GM12878 (cell line): ENCODE measurements at regions not wholly inside any gene's neighbourhood (a gene's known extent, or its start where the extent isn't known, plus 50 kb on each side); places are given as distances from the start of the nearest gene placed in this dataset.

Source experiments
- ATAC-seq: fragments of 200-7000 bp; cut with Tn5 transposase; 3 replicates; pipeline ENCODE4 v1.9.1; 2020; ENCODE audit warnings: mild to moderate bottlenecking, moderate library complexity
- BruUV-seq: library from RNA; stranded (reverse); fragments of 400-500 nt; replicated peaks from 2 replicates; lab custom pipeline; 2021; lab: Mats Ljungman, UMichigan
- CTCF ChIA-PET: fragments of 300-600 bp; sonication (Branson Sonifier 250); formaldehyde crosslinking; extraction: SDS; loops from one replicate; lab custom pipeline; 2021; ENCODE audit warnings: inconsistent platforms; lab: Yijun Ruan, JAX
- POLR2A ChIA-PET: fragments of 350-600 bp; formaldehyde crosslinking; extraction: SDS; loops from one replicate; lab custom pipeline; 2021; ENCODE audit warnings: inconsistent platforms; lab: Charles Lee
- RAD21 ChIA-PET: fragments of 300-600 bp; sonication (Branson Sonifier 250); formaldehyde crosslinking; loops from one replicate; lab custom pipeline; 2023; ENCODE audit warnings: antibody characterized with exemption; ENCODE audit not compliant: unreplicated experiment; lab: Charles Lee
- SMC1A ChIA-PET: fragments of 300-600 bp; sonication (Branson Sonifier 250); formaldehyde crosslinking; loops from one replicate; lab custom pipeline; 2023; ENCODE audit not compliant: unreplicated experiment, uncharacterized antibody; lab: Charles Lee
- DNase-seq: peaks from one replicate; pipeline ENCODE4 v3.0.0-alpha.2; 2011; ENCODE audit warnings: low read depth, low spot score
- FAIRE-seq: peaks from 3 replicates; lab custom pipeline; 2011; peaks lifted over from hg19 to GRCh38; lab: Jason Lieb, UNC
- H2AFZ ChIP-seq: 2 replicates; pipeline ENCODE4 v1.6.0; 2011; ENCODE audit warnings: low read depth, low read length, control low read depth; ENCODE audit not compliant: control insufficient read depth
- H3K27ac ChIP-seq: 2 replicates; pipeline ENCODE4 v1.5.1; 2011; ENCODE audit warnings: control low read depth; ENCODE audit not compliant: control insufficient read depth, insufficient read depth
- H3K27me3 ChIP-seq, 2 experiments: replicated peaks in 1 of 2; 2 replicates each; pipeline versions ENCODE4 v1.6.0 to v1.6.1; 2011; ENCODE audit warnings: low read length in 1 of 2; ENCODE audit not compliant: control insufficient read depth in 2 of 2, insufficient read depth in 2 of 2
- H3K36me3 ChIP-seq, 2 experiments: 2 replicates each; pipeline ENCODE4 v1.5.1; 2011; ENCODE audit warnings: low read length in 1 of 2; ENCODE audit not compliant: control insufficient read depth in 2 of 2, insufficient read depth in 2 of 2
- H3K4me1 ChIP-seq: 2 replicates; pipeline ENCODE4 v1.6.1; 2011; ENCODE audit warnings: mild to moderate bottlenecking, low read length, moderate library complexity, mixed read lengths; ENCODE audit not compliant: control insufficient read depth, insufficient read depth
- H3K4me2 ChIP-seq: 2 replicates; pipeline ENCODE4 v1.6.0; 2011; ENCODE audit warnings: control low read depth; ENCODE audit not compliant: control insufficient read depth, insufficient read depth
- H3K4me3 ChIP-seq: fragments of 200-600 bp; sonication (generic); 2 replicates; pipeline ENCODE4 v1.5.1; 2016
- H3K79me2 ChIP-seq: 2 replicates; pipeline ENCODE4 v1.6.0; 2011; ENCODE audit warnings: low read length; ENCODE audit not compliant: control insufficient read depth, insufficient read depth
- H3K9ac ChIP-seq: 2 replicates; pipeline ENCODE4 v1.8.0; 2011; ENCODE audit warnings: low read length, control low read depth, mixed read lengths; ENCODE audit not compliant: control insufficient read depth, insufficient read depth
- H3K9me3 ChIP-seq: replicated peaks from 3 replicates; pipeline ENCODE4 v1.5.1; 2011; ENCODE audit warnings: mild to moderate bottlenecking, low read length; ENCODE audit not compliant: control insufficient read depth, insufficient read depth
- H4K20me1 ChIP-seq: 2 replicates; pipeline ENCODE4 v1.6.0; 2011; ENCODE audit not compliant: control insufficient read depth, insufficient read depth
- EP300 ChIP-seq, 2 experiments: fragments of 150-350 bp in 1 of 2; IDR thresholded peaks; 2 replicates each; pipeline ENCODE4 v1.6.1; 2011 to 2012; ENCODE audit warnings: low read depth in 2 of 2, low read length in 2 of 2, borderline replicate concordance in 1 of 2, improper control_type of control experiment in 1 of 2, inconsistent platforms in 1 of 2; ENCODE audit not compliant: control insufficient read depth in 1 of 2
- MEF2B ChIP-seq: fragments of 450-650 bp; IDR thresholded peaks from 2 replicates; pipeline ENCODE4 v1.6.1; 2018; ENCODE audit warnings: mild to moderate bottlenecking, moderate library complexity; ENCODE audit not compliant: partially characterized antibody, poor library complexity, severe bottlenecking
- YBX1 ChIP-seq: fragments of 450-650 bp; IDR thresholded peaks from 2 replicates; pipeline ENCODE4 v1.6.1; 2016; ENCODE audit warnings: antibody characterized with exemption
- WGBS: methylation state at CpG from one replicate; pipeline ENCODE4 v1.1.6; 2016; ENCODE audit warnings: low lambda C conversion rate; ENCODE audit not compliant: insufficient replicate concordance, insufficient coverage; ENCODE audit errors: missing lambda C conversion rate; 5-methylcytosine and 5-hydroxymethylcytosine counted together
- in situ Hi-C: fragments of 300-500 bp; cut with MboI; formaldehyde crosslinking; loops from 9 replicates; pipeline ENCODE4 v1.14.3; 2018; ENCODE audit warnings: mixed read lengths
- intact Hi-C: fragments of 100-400 bp; cut with micrococcal nuclease; formaldehyde crosslinking; loops from one replicate; pipeline ENCODE4 v1.14.2; 2022; ENCODE audit not compliant: unreplicated experiment
- TF ChIP-seq, protein P1 (sequence below): fragments of 450-650 bp; formaldehyde crosslinking; IDR thresholded peaks from 2 replicates; pipeline ENCODE4 v1.4.0; 2022; ENCODE audit warnings: mild to moderate bottlenecking, moderate library complexity

DNA sequence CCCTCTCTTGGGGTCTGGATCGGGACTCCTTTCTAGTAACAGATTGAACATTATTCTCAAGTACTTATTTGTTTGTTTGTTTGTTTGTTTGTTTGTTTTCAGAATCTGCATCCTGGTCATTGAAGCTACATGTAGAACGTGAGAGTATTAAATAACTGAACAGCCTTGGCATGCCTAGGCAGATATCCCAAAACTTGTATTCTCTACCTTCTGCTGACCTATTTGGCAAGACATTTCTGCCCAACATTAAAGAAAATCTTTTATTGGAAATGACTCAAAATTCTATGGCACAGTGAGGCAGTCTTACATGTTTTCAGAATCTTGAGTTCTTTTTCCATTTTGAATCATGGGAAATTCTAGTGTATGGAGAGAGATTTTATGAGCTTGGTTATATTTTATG lies 165.1 kb upstream of the CNOT2 start:
- ChIA-PET CTCF (no interaction called here), POLR2A (no interaction called here), SMC1A (interaction anchor here (1.3 kb wide), 1 partner anchor 12 kb away, joined by 5 read pairs; no protein-coding TSS in a partner anchor), RAD21 (no interaction called here)
- Histone ChIP-seq H3K79me2 (no peaks in the 10 kb centered on the region), H3K4me1 (no peaks in the 10 kb centered on the region), H3K9me3 (no peaks in the 10 kb centered on the region), H3K4me3 (no peak overlapping the region), H3K9ac (no peak overlapping the region), H3K4me2 (no peak overlapping the region), H2AFZ (no peak overlapping the region), H3K27me3 (no peaks in the 10 kb centered on the region), H3K27ac (no peak overlapping the region), H3K36me3 (no peaks in the 10 kb centered on the region), H4K20me1 (no peaks in the 10 kb centered on the region)
- TF ChIP-seq EP300 (IDR thresholded peaks at IDR 0.05; ENCODE audit: borderline replicate concordance in 1 of 2, control insufficient read depth in 1 of 2, low read depth in 2 of 2, low read length in 2 of 2), result no peak
- TF ChIP-seq, protein P1, sequence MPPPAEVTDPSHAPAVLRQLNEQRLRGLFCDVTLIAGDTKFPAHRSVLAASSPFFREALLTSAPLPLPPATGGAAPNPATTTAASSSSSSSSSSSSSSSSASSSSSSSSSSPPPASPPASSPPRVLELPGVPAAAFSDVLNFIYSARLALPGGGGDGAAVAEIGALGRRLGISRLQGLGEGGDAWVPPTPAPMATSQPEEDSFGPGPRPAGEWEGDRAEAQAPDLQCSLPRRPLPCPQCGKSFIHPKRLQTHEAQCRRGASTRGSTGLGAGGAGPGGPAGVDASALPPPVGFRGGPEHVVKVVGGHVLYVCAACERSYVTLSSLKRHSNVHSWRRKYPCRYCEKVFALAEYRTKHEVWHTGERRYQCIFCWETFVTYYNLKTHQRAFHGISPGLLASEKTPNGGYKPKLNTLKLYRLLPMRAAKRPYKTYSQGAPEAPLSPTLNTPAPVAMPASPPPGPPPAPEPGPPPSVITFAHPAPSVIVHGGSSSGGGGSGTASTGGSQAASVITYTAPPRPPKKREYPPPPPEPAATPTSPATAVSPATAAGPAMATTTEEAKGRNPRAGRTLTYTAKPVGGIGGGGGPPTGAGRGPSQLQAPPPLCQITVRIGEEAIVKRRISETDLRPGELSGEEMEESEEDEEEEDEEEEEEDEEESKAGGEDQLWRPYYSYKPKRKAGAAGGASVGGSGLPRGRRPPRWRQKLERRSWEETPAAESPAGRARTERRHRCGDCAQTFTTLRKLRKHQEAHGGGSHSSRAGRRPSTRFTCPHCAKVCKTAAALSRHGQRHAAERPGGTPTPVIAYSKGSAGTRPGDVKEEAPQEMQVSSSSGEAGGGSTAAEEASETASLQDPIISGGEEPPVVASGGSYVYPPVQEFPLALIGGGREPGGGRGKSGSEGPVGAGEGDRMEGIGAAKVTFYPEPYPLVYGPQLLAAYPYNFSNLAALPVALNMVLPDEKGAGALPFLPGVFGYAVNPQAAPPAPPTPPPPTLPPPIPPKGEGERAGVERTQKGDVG (CRISPR knock-in tag), result no peak
- intact Hi-C loops, result no loop called here
- no TSS peak for BruUV-seq
- no peak for ATAC-seq
- no peak for DNase-seq
- 59% methylated on average over 2 of the region's 2 CpGs for WGBS
- FAIRE-seq, result no peak
- in situ Hi-C loops, result no loop called here

DNA sequence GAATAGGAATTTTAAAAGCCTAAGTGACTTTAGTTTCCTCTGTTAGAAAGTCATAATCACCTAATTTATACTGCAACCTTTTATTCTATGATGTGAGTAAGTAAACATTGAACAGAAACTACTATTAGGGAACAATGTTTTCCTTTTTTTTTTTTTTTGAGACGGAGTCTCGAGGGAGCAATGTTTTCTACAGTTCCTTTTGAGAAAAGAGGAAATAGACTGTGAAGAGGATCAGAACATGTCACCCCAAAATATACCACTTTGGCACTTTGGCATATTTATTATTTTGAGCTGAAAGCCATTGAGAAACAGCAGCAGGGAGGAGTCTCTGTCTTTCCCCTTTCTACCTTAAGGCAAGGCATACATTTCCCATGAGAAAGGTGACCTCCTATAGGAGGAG lies 162.7 kb upstream of the CNOT2 start:
- Histone ChIP-seq H4K20me1 (no peaks in the 10 kb centered on the region), H3K4me3 (no peak overlapping the region), H3K4me2 (no peak overlapping the region), H3K27me3 (no peaks in the 10 kb centered on the region), H2AFZ (no peak overlapping the region), H3K36me3 (no peaks in the 10 kb centered on the region), H3K9ac (no peak overlapping the region), H3K79me2 (no peaks in the 10 kb centered on the region), H3K4me1 (no peaks in the 10 kb centered on the region), H3K9me3 (no peaks in the 10 kb centered on the region), H3K27ac (no peak overlapping the region)
- intact Hi-C loops (no loop called here), in situ Hi-C loops (no loop called here)
- no peak for DNase-seq
- TF ChIP-seq MEF2B (peak; percentile 22), YBX1 (no peak)
- FAIRE-seq, result no peak
- no CpG with 5 or more reads among the region's 2 CpGs for WGBS
- POLR2A ChIA-PET, result interaction anchor here (0.7 kb wide), 1 partner anchor 159 kb away, joined by 3 read pairs; no protein-coding TSS in a partner anchor
- CTCF ChIA-PET, result no interaction called here
- ATAC-seq, result no peak
- SMC1A ChIA-PET, result interaction anchor here (1.1 kb wide), 1 partner anchor 11 kb away, joined by 4 read pairs; no protein-coding TSS in a partner anchor
- RAD21 ChIA-PET, result no interaction called here
- BruUV-seq, result no TSS peak
